Neural progenitor cell (in vitro differentiated cells): ENCODE measurements at regions not wholly inside any gene's neighbourhood (a gene's known extent, or its start where the extent isn't known, plus 50 kb on each side); places are given as distances from the start of the nearest gene placed in this dataset.

ENCODE experiments used
- DNase-seq: peaks from one replicate; pipeline ENCODE4 v3.0.0-alpha.2; 2016; ENCODE audit warnings: low spot score
- H2AFZ ChIP-seq: fragments of 200-600 bp; sonication (generic); replicated peaks from 2 replicates; pipeline ENCODE4 v1.6.1; 2016; ENCODE audit warnings: antibody characterized with exemption
- H3F3A ChIP-seq: fragments of 200-600 bp; sonication (generic); 2 replicates; pipeline ENCODE4 v1.6.1; 2016; ENCODE audit warnings: antibody characterized with exemption, low read depth
- H3K27ac ChIP-seq: fragments of 200-600 bp; sonication (generic); 2 replicates; pipeline ENCODE4 v1.5.1; 2016; ENCODE audit warnings: mild to moderate bottlenecking
- H3K27me3 ChIP-seq: fragments of 200-600 bp; sonication (generic); 2 replicates; pipeline ENCODE4 v1.6.1; 2016; ENCODE audit warnings: mild to moderate bottlenecking, moderate library complexity
- H3K36me3 ChIP-seq: fragments of 200-600 bp; sonication (generic); 2 replicates; pipeline ENCODE4 v1.5.1; 2016
- H3K4me1 ChIP-seq: fragments of 200-600 bp; sonication (generic); 2 replicates; pipeline ENCODE4 v1.6.1; 2016; ENCODE audit warnings: mixed run types
- H3K4me2 ChIP-seq: fragments of 200-600 bp; sonication (generic); 2 replicates; pipeline ENCODE4 v1.6.1; 2016
- H3K4me3 ChIP-seq: fragments of 200-600 bp; sonication (generic); 2 replicates; pipeline ENCODE4 v1.5.1; 2016
- H3K79me2 ChIP-seq: fragments of 200-600 bp; sonication (generic); 2 replicates; pipeline ENCODE4 v1.6.1; 2016; ENCODE audit warnings: low read depth
- H3K9ac ChIP-seq: fragments of 200-600 bp; sonication (generic); 2 replicates; pipeline ENCODE4 v1.6.1; 2016
- H3K9me3 ChIP-seq: fragments of 200-600 bp; sonication (generic); 2 replicates; pipeline ENCODE4 v1.5.1; 2016; ENCODE audit warnings: low read depth
- H4K20me1 ChIP-seq: fragments of 200-600 bp; sonication (generic); 2 replicates; pipeline ENCODE4 v1.6.1; 2016; ENCODE audit warnings: low read depth
- H3K27ac Mint-ChIP-seq: 3 replicates; pipeline ENCODE4 v1.8.0; 2021; ENCODE audit warnings: mixed read lengths
- H3K27me3 Mint-ChIP-seq: 2 replicates; pipeline ENCODE4 v1.8.0; 2022; ENCODE audit warnings: low read depth, mild to moderate bottlenecking, inconsistent platforms, moderate library complexity, mixed read lengths; ENCODE audit not compliant: insufficient read depth
- H3K36me3 Mint-ChIP-seq: 3 replicates; pipeline ENCODE4 v1.8.0; 2021; ENCODE audit warnings: mixed read lengths
- H3K4me1 Mint-ChIP-seq: 3 replicates; pipeline ENCODE4 v1.8.0; 2021; ENCODE audit warnings: mixed read lengths
- H3K4me3 Mint-ChIP-seq: 3 replicates; pipeline ENCODE4 v1.8.0; 2021; ENCODE audit warnings: mild to moderate bottlenecking, moderate library complexity, mixed read lengths
- H3K9me3 Mint-ChIP-seq: 3 replicates; pipeline ENCODE4 v1.8.0; 2020; ENCODE audit warnings: mixed read lengths
- EZH2 ChIP-seq: fragments of 200-600 bp; sonication (generic); IDR thresholded peaks from 2 replicates; pipeline ENCODE4 v1.6.1; 2017; ENCODE audit warnings: antibody characterized with exemption, mild to moderate bottlenecking, moderate library complexity
- EZH2phosphoT487 ChIP-seq: fragments of 200-600 bp; sonication (generic); IDR thresholded peaks from 2 replicates; pipeline ENCODE4 v1.6.1; 2017; ENCODE audit warnings: antibody characterized with exemption
- TF ChIP-seq, protein P1 (sequence below): fragments of 200-600 bp; sonication (generic); IDR thresholded peaks from 2 replicates; pipeline ENCODE4 v1.5.1; 2017; ENCODE audit warnings: antibody characterized with exemption, mild to moderate bottlenecking

GRCh38 chr1:18580047-18580446 lies 50.6 kb upstream of the PAX7 start:
- Mint-ChIP-seq H3K27me3 (peaks cover 21% of the 10 kb centered on the region), H3K9me3 (no peaks in the 10 kb centered on the region), H3K4me1 (peaks cover 10% of the 10 kb centered on the region), H3K4me3 (no peak overlapping the region), H3K27ac (no peak overlapping the region), H3K36me3 (no peaks in the 10 kb centered on the region)
- Histone ChIP-seq H3F3A (no peaks in the 10 kb centered on the region), H3K4me1 (no peaks in the 10 kb centered on the region), H4K20me1 (no peaks in the 10 kb centered on the region), H3K27me3 (no peaks in the 10 kb centered on the region), H3K4me3 (no peak overlapping the region), H3K9me3 (no peaks in the 10 kb centered on the region), H3K9ac (no peak overlapping the region), H3K79me2 (no peaks in the 10 kb centered on the region), H3K36me3 (no peaks in the 10 kb centered on the region), H2AFZ (no peak overlapping the region), H3K27ac (no peak overlapping the region), H3K4me2 (no peak overlapping the region)
- TF ChIP-seq EZH2phosphoT487 (no peak), EZH2 (no peak)
- TF ChIP-seq, protein P1, sequence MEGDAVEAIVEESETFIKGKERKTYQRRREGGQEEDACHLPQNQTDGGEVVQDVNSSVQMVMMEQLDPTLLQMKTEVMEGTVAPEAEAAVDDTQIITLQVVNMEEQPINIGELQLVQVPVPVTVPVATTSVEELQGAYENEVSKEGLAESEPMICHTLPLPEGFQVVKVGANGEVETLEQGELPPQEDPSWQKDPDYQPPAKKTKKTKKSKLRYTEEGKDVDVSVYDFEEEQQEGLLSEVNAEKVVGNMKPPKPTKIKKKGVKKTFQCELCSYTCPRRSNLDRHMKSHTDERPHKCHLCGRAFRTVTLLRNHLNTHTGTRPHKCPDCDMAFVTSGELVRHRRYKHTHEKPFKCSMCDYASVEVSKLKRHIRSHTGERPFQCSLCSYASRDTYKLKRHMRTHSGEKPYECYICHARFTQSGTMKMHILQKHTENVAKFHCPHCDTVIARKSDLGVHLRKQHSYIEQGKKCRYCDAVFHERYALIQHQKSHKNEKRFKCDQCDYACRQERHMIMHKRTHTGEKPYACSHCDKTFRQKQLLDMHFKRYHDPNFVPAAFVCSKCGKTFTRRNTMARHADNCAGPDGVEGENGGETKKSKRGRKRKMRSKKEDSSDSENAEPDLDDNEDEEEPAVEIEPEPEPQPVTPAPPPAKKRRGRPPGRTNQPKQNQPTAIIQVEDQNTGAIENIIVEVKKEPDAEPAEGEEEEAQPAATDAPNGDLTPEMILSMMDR: no peak
- DNase-seq: no peak

DNA sequence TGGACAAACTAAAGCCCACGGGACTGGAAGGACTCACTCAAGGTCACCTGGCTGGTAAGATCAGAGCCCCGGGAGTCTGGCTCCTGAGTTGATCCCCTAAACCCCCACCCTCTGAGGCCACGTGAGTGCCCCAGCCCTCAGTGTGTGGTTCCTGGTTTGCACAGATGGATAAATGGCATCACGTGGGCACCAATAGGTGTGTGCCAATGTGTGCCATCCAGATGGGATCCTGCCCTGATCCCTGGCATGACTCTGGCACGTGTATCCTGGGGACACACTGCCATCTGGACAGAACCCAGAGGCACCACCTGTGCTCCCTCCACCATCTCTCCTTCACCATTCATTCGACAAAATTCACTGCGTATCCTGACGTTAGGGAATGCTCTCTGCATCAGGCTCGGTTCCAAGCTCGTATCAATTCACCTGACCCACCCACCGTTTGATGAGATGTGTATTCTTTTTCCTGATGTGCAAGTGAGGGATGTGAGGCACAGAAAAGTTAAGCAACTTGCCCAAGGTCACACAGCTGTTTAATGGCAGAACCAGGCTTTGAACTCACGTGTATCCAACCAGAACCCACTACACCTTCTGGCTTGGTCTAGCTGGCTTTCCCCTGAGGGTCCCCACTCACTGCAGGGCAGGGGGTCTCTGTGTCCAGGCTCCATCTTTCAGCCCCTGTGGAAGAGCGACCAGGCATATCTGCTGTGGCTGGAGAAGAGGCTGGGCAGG lies 49.8 kb upstream of the PAX7 start:
- no peak overlapping the region for H3K4me3 ChIP-seq

More for the DNA sequence above, 49.8 kb upstream of the PAX7 start:
- Mint-ChIP-seq H3K4me3 (peak overlapping the region; percentile 46), H3K36me3 (no peaks in the 10 kb centered on the region), H3K27me3 (peaks cover 21% of the 10 kb centered on the region), H3K9me3 (no peaks in the 10 kb centered on the region), H3K27ac (peak overlapping the region; percentile 86), H3K4me1 (peaks cover 7% of the 10 kb centered on the region)
- no peak overlapping the region for H3K9ac ChIP-seq
- H3K36me3 ChIP-seq: no peaks in the 10 kb centered on the region
- no peaks in the 10 kb centered on the region for H3K9me3 ChIP-seq
- no peak for DNase-seq
- no peaks in the 10 kb centered on the region for H3K27me3 ChIP-seq
- no peak overlapping the region for H3K27ac ChIP-seq
- H3K4me2 ChIP-seq: no peak overlapping the region
- no peaks in the 10 kb centered on the region for H3F3A ChIP-seq
- H3K79me2 ChIP-seq: no peaks in the 10 kb centered on the region
- H4K20me1 ChIP-seq: no peaks in the 10 kb centered on the region
- H3K4me1 ChIP-seq: no peaks in the 10 kb centered on the region
- no peak for TF ChIP-seq EZH2phosphoT487
- TF ChIP-seq EZH2: no peak
- TF ChIP-seq, protein P1: no peak
- H2AFZ ChIP-seq: no peak overlapping the region
